LNCaP clone FGC (cell line): ENCODE measurements at regions not wholly inside any gene's neighbourhood (a gene's known extent, or its start where the extent isn't known, plus 50 kb on each side); places are given as distances from the start of the nearest gene placed in this dataset.
A peak's percentile ranks its signal among the peaks of the same experiment; 100 is the strongest.

ENCODE experiments used
- DNase-seq: peaks from one replicate; pipeline ENCODE4 v3.0.0-alpha.2; 2011; ENCODE audit warnings: low read depth
- H3K4me3 ChIP-seq: 2 replicates; pipeline ENCODE4 v1.5.1; 2011; ENCODE audit warnings: mild to moderate bottlenecking, low read depth, low read length, control low read depth
- TF ChIP-seq, protein P1 (sequence below): IDR thresholded peaks from 2 replicates; pipeline ENCODE4 v1.5.1; 2012; ENCODE audit warnings: mild to moderate bottlenecking; ENCODE audit not compliant: control insufficient read depth, insufficient read depth; ENCODE audit errors: extremely low read depth

DNA sequence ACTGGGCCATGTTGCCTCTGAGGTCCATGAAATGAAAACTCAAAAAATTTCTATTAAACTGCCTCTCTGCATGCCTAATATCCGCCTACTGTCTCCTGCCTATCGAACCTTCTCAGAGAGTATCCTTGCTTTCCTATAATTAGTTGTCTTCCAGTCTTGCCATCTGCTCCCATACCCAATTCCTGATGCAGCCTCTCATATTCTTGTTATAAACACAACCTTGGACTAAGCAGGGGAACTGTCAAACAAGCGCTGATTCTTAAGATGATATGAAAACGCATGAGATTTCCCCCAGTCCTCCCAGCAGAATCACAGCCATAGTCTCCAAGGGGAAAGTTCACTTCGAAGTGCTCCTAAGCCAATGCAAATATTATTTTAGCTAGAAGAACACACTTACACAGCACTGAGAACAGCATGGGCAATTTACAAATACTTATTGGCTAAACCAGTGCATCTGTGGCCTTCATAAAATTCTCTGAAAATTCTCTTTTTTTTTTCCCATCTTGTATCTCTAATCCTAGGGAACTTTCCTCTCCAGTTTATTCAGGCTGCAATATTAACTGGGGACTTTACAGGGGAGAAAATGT, 471.6 kb downstream of the MBD2 start:
- TF ChIP-seq, protein P1, sequence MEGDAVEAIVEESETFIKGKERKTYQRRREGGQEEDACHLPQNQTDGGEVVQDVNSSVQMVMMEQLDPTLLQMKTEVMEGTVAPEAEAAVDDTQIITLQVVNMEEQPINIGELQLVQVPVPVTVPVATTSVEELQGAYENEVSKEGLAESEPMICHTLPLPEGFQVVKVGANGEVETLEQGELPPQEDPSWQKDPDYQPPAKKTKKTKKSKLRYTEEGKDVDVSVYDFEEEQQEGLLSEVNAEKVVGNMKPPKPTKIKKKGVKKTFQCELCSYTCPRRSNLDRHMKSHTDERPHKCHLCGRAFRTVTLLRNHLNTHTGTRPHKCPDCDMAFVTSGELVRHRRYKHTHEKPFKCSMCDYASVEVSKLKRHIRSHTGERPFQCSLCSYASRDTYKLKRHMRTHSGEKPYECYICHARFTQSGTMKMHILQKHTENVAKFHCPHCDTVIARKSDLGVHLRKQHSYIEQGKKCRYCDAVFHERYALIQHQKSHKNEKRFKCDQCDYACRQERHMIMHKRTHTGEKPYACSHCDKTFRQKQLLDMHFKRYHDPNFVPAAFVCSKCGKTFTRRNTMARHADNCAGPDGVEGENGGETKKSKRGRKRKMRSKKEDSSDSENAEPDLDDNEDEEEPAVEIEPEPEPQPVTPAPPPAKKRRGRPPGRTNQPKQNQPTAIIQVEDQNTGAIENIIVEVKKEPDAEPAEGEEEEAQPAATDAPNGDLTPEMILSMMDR = no peak
- DNase-seq = no peak
- H3K4me3 ChIP-seq = no peak overlapping the region

DNA sequence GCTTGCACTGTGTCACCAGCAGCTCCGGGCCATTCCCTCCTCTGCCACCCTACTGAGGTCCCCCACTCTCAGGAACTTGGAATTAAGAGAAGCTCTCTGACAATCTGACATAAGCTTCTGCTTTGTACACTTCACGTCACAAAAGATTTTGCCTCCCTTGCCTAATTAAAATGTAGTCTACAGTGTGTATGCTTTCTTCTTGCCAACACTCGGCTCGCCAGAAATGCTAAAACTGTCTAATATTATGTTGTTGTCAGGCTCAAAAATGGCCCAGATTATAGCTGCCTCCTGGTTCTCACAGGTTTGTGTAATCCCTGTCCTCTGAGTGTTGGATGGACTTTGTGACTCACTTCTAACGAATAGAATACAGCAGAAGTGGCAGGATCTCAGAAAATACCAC, 474.7 kb downstream of the MBD2 start:
- TF ChIP-seq, protein P1 = no peak
- H3K4me3 ChIP-seq = no peak overlapping the region
- DNase-seq = no peak

GRCh38 chr18:53747663-53748160, 476.8 kb downstream of the MBD2 start:
- H3K4me3 ChIP-seq = no peak overlapping the region
- no peak for DNase-seq
- TF ChIP-seq, protein P1 = no peak

DNA sequence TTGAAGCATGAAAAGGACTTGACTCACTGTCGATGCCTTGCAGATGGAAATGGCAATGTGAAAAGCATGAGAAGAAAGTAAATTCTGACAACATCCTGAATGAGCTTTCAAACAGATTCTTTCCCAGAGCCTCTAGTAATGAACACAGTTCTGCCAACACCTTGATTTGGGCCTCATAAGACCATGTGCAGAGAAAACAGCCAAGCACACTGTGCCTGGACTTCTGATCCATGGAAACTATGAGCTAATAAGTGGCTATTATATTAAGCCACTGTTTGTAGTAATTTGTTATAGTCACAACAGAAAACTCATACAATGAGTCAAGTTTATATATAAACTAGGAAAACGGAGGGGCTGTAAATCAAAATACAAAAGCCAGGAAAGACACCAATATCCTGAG, 477.3 kb downstream of the MBD2 start:
- TF ChIP-seq, protein P1 = no peak
- DNase-seq = no peak
- no peak overlapping the region for H3K4me3 ChIP-seq

GRCh38 chr18:53745986-53746385, 478.5 kb downstream of the MBD2 start:
- H3K4me3 ChIP-seq = no peak overlapping the region
- TF ChIP-seq, protein P1 = no peak
- no peak for DNase-seq

DNA sequence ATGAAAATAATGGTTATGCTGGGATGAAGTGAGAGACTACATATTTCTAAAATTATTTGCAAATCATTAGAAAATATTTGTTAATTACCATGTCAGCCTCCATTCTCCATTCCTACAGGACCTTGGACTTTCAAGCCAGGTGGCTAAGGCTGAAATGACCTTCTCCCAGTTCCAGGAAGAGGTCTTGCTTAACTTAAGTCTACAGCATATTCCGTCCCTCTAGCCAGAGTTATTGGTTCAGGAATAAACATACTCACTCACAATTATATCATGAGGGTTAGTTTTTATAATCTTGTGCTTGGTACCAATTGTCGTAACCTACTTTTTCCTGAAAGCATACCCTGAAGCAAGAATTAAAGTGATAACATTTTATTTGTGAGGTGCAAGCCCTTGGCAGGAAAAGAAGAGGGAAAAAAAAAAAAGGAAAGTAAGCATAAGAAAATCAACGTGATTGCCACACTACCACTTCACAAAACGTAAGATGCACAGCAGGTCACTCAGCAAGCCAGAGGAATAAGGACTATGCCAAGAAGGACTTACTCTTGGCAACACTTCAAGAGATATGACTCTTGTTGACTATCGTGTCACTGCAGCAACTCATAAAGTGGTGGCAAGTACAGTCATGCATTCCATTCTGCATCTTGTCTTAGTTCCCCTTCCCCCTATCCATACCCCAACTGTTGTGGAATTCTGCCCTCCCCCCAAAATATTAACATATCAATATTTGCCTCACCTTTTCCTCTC, 479.1 kb downstream of the MBD2 start:
- TF ChIP-seq, protein P1 = no peak
- no peak overlapping the region for H3K4me3 ChIP-seq
- peak; percentile 65 for DNase-seq
